NCI-H524 treated with DMSO at 0.1 percent for 48 hours (cell line): ENCODE measurements at regions not wholly inside any gene's neighbourhood (a gene's known extent, or its start where the extent isn't known, plus 50 kb on each side); places are given as distances from the start of the nearest gene placed in this dataset.

Source experiments
- DNase-seq: peaks from one replicate; lab custom pipeline; 2025; lab: John Stamatoyannopoulos, UW

DNA sequence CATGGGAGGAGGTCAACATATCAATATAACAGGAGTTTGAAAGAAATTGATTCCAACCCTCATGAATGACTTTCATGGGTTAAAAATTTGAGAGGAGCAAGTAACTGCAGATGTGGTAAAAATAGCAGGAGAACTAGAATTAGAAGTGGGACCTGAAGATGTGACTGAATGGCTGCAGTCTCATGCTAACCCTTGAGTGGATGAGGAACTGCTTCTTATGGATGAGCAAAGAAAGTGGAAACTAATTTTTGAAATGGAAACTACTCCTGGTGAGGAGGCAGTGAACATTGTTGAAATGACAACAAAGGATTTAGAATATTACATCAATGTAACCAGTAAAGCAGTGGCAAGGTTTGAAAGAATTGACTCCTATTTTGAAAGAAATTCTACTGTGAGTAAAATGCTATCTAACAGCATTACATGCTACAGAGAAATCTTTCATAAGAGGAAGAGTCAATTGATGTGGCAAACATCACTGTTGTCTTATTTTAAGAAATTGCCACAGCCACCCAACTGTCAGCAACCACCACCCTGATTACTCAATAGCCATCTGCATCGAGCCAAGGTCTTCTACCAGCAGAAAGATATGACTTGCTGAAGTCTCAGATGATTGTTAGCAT is 1683.2 kb downstream of the MAT2B start:
- no peak for DNase-seq

DNA sequence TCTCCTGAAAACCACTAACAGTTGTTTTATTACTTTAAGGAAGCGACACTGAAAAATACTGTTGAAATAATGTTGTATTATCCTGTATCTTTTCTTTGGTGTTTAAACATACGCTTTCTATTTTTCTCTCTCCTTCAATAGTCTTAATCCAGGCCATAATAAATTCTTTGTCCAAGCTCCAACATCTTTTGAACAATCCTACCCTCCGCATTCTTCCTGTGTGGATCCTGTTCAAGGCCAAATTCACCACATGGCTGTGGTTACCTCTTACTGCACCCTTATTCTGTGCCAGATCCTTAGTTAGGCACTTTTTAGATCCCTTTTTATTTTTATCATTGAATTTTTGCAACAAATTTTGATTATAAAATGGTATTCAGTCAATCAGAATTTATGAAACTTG is 1691.5 kb downstream of the MAT2B start:
- DNase-seq: no peak

DNA sequence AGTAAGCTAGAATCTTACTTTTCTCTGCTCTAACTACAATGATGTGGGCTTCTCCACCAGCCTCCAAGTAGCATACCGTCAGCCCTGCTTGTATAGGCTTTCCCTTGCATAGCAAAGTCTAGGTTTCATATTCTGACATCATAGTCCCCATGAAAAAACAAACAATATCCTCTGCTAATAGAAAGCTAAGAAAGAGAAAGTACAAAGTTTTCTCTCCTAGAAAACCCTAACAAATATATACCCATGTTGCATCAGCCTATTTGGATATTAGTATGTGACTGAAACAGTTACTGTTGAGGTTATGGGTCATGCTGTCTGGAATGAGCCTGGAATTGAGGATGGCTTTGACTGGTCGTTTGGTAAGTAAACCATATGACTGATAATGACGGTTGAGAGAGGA is 1696.0 kb downstream of the MAT2B start:
- no peak for DNase-seq

DNA sequence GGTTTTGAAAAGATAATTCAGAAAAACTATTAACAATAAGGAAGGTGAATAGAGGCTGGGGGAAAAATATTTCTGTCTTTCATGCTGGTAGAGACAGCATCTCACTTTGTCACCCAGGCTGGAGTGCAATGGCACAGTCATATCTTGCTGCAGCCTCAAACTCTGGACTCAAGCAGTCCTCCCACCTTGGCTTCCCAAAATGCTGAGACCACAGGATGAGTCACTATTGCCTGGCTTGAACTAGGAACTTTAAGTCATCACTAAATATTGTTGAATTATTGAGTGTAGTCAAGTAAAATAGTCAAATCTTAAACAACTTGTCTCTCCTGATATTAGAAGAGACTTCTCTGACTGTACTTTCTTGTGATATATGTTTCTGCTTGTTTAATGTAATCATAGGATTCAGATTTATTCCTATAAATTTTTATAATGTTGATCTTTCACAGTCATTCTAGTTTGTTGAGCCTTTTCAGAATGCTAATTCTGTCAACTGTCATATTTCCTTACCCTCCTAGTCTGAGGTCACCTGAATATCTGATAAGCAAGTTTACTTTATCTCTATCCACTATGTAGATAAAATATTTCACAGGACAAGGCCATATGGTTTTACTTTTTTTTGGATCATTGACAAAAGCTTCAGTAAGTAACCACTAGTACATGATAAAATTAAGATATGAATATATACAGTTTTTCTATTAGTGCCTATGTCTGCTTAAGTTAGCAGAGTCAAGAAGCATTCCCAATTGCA is 1696.5 kb downstream of the MAT2B start:
- no peak for DNase-seq

DNA sequence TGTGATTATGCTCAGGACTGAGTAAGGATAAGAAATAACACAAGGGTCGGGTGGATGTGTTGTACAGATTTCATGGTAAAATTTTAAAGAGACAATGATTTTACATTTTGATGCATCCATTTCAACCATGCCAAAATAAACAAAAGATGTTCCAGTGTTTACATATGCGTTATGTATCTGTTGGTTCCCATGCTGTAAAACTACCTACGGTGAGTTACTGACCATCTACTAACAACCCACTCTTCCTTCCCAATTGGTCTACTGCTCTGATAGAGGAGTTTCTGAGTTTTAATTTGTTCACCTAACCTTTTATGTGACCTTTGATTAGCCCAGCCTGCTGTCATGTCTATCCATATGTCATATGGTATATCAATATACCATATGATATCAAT is 1697.1 kb downstream of the MAT2B start:
- DNase-seq: no peak

DNA sequence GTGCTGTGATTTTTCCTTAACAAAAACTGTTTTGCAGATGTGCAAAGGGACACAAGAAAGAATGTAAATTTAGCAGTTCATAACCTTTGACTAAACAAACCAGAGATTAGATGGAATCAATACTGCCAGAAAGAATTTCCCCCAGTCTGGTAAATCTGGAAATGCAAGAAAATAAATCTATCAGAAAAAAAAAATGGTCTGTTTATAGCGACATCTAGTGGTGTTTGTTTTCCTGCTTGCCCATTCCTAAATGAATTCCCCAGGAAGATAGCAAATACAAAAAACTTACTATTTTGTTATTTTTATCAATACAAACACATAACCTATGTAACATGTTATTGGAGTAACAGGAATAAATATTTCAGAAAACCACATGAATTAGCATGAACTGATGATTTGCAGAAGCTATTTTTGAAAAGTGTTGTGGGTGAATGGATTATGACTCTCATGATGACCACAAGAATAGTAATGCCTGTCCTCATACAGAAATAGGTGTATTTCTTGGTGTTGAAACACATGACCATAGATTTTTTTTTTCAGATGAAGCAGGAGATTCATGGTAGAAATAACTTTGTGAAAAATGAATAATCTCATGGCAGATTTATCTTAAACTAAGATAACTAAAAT is 1703.8 kb downstream of the MAT2B start:
- DNase-seq: no peak

DNA sequence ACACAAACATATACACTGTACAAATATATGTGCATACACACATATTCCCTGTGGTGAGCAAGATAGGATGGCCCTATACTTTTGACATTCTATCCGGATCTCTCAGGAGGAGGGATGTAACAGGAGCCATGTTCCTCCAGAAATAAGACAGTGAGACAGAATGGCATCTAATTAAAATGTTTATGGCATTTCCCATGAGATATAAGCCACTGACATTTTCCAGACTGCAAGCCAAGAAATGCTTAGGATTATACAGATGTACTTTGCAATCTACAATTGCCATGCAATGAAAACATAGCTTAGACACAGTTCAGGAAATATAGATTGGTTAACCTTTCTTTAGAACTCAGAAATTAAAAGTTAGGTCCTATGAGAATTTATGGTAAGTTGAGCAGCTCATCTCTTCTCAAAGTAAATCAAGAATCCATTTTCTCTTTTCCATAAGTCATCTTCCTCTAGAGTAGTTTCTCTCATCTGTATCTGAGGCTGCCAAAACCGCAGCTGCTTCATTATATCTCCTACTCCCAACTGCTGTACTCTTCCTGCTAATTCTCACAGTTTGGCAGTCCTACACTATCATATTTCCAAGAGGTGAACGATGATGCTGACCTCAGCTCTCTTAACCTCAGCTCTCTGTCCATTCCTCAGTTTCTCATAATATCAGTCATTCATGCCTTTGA is 1719.1 kb downstream of the MAT2B start:
- no peak for DNase-seq

DNA sequence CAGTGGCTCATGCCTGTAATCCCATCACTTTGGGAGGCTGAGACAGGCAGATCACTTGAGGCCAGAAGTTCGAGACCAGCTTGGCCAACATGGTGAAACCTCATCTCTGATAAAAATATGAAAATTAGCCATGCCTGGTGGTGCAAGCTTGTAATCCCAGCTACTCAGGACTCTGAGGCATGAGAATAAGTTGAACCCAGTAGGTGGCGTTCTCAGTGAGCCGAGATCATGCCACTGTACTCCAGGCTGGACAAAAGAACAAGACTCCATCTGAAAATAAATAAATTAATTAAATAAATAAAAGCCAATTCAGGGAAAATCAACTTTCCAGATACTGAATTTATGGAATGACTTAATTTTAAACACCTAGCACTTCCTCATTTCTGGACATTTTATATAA is 1722.1 kb downstream of the MAT2B start:
- no peak for DNase-seq

DNA sequence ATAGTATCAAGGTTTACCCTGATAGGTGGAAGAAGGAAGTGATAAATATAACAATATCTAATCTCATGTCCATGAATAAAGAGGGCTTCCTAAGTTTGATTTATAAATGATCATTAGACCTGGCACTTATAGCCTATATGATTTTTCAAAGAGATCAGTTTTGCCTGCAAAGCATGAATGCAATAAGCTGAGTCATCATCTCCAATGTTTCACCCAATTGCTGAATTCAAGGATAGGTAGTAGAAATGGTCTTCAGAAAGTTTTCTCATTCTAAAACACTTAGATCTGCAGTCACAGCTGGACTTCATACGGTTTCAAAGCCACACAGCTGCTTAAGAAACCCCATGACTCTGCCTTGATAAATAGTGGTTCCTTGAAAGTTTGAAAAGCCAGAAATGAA is 1722.8 kb downstream of the MAT2B start:
- DNase-seq: no peak

DNA sequence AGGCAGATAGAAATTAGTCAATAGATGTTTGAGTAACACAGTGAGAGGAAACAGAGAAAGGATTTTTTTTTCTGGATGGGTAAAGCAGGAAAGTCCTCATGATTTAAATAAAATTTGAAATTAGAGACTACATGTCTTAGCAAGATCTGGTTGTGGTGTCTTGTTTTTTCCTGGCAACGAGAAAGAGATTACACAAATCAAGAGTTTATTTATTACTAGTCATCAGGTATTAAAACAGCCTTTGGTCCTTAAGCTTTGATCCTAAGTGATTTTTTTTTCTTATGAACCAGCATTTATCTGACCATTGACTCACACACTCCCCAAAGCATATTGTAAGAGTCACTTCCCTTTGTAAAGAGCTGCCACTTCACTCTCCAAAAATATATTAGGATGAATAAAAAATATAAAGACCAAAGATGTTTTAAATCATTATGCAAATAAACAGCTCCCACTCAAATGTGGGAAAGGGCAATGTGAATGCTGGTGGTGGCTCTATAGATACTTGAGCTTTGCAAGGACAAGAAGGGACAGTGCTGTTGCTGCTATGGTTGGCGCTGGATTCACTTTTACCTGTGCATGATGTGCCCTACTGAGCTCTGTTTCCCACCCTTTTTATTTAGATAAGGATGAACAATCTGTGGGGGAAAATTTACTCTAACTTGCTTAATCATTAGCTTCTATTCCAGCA is 1726.5 kb downstream of the MAT2B start:
- DNase-seq: no peak

DNA sequence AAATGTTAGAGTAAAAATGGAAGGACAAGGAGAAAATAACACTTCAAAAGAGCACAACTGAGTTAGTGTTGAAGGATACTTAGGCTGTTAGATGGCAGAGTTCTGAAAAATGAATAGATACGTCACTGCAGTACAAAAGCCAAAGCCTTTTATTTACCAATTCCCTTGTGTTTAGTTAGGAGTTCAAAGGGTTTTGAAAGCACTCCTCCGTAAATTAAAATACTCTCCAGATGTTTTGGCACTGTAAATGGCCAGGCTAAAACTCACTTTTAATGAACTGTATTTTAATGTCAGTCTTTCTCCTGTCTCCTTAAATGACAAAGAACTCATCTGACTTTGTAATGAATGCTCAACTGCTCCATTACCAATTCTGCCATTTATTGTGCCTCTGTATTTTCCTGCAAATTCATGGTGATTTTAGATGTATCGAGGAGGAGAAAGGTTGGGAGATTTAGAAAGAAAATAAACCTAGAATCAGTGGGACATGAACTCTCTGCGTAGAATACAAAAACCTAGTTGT is 1727.2 kb downstream of the MAT2B start:
- no peak for DNase-seq

DNA sequence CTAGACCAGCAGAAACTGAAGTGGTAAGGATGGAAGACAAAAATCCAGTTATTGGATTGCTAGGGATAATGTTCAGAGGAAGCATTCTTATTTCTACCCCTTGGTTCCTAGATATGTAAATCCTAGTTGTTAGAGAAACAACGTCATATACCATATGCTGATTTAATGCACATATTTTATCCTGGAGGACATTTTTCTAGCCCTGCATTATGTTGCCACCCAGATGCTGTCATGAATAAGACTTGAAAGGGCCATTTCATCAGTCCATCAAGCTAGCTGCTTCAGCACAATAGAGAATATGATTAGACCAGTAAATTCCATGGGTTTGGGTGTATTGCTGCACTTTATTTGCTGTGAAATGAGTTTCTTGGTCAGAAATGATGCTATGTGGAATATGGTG is 1736.4 kb downstream of the MAT2B start:
- no peak for DNase-seq

DNA sequence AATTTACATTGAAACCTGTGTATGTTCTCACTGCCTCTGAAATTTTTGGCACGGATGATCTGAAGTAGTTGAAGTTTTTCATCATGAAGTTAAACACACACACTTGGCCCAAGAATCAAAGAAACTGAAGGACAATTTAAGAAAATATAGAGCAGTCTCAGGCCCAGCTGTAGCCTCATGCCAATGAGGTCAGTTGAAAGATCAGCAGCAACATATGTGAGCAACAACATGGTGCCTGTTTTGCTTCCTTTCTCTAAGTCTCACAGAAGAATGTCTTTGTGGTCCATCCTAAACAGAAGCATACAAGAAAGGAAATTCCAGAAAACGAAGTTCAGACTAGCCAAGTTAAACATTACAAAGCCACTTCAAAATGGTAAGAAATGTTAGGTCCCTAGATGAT is 1737.2 kb downstream of the MAT2B start:
- DNase-seq: no peak

DNA sequence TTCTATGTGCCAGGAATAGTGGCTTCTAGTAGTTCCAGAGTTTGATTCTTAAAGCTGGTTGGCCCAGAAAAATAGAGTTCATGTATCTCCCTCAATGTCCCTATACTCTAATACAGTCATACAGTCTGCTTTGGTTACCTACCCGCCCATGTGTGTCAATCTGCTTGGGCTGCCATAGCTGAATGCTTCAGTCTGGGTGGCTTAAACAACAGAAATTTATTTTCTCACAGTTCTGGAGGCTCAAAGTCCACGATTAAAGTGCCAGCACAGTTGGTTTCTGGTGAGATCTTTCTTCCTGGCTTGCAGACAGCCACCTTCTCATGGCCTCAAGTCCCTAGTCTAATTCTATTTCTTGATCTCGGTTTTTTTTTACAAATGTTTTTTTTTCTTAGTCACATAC is 1739.0 kb downstream of the MAT2B start:
- DNase-seq: no peak

DNA sequence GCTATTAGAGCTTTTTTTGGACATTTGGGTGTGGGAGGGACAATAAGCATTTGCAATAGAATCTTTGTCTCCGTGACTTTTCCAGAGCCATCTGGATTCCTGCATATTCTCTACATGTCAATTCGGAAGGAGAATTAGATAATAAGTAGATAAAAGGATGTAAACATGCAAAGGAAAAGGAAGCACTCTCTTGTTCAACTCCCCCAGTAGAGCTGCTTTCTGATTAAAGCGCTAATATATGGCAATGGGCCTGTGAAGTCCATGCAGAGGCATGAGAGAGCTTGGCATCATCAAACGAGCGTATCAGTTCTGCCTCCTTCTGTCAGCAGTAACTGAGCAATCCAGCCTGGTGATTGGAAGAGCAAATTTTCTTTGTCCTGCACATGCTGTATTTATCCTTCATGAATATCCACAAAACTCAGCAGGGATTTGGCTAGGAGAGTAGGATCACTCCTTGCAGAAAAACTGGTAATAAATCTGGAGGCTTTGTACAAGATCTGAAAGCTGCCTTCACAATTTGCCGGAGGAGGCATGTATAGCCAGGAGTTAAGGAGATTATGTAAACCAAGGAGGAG is 1752.9 kb downstream of the MAT2B start:
- no peak for DNase-seq

DNA sequence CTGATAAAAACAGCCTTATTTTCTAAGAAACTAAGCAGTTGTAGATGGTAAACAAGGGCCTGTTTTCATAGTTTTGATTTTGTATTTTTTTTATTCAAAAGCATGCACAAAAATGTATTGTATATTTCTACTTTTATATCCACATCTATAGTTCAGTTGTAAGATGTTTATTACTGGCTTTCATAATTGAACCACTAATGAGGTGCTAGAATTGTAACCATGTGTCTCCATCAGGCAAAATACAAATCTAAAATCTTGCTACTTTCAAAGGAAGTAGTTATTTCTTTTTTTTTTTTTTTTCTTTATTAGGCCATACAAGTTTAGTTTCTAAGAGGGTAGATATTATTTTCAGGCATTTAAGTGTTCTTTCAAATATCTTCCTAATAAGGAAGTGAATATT is 1755.0 kb downstream of the MAT2B start:
- DNase-seq: no peak

DNA sequence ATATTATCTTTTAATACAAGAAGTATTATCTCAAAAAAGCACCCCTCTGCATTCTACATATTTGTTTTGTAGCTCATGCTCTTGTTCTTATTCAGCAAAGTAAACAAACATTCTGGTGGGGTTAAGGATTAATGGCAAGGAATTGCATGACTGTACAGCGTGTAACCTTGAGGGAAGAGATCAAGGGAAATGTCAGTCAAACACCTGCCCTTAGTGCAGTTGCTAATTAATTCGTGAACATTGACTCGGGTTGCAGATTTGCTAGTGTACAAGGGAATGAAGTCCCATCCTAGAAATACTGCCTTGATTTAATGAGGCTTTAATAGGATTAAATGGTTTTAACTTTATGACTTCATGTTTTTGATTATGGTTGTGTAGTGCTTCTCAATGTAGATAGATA is 1758.1 kb downstream of the MAT2B start:
- DNase-seq: peak; percentile 12

DNA sequence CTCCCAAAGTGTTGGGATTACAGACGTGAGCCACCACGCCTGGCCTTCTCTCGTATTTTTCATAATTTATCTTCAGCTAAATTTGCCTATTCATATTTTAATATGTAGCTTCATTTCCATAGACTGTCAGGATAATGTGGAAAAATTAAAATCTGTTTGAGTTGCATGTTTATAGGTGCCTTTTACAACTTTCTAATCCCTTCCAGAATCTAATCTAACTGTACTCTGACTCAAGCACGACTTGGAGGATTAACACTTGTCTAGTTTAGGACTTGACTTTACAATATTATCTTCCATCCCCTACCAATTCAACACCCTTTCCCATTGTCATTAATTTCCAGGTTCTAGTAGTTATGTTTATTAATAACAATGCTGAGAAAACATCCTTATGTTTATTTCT is 1761.5 kb downstream of the MAT2B start:
- no peak for DNase-seq

DNA sequence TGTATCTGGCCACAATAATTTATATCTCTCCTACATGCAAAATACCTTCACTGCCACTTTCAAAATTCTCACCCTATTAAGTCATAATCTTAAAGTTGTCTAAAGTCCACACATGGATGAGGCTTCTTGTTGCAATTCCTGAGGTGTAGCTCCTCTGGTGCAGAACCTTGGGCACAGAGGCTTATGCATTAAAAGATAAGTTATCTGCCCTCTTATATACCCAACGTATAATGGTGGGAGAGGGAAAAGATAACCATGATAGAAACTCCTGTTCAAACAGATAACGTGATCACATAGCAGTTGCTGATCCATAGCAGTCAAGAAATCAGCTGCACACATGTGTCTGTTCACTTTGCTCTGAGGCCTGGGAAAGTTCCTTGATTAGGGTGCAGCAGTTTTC is 1767.0 kb downstream of the MAT2B start:
- DNase-seq: no peak

DNA sequence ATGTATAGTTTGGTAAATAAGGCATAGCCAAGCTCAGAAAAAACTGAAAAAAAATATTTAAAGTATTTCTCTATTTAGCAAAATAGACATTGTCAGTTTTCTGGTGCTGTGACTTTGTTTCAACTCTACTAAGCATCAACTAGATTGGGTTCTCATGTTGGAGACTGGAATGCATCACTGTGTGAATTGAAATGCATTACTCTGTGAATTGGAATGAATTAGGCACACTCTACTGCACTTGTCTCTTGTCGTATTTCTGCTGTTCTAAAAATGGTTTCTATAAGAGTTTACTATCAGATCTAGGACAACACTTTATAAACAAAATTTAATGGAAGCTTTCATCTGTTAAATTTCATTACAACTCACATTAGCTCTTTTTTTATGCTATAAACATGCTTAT is 1772.2 kb downstream of the MAT2B start:
- no peak for DNase-seq

DNA sequence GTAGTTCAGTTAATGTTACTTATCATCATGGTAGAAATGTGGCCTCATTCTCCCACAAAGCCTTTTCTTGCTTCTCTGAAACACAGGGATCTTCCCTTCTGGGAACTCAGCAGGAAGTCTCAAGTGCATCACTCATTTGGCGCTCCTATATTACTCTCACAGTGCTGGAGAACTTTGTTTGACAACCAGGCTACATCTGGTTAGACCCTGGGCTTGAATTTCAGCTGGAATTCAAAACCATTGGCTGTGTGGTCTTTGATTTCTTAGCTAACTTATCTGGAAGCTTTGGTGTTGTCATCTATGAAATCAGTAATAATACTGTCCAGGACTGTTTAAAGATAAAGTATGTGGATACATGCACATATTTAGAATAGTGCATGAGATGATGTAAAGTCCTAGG is 1777.1 kb downstream of the MAT2B start:
- DNase-seq: no peak

DNA sequence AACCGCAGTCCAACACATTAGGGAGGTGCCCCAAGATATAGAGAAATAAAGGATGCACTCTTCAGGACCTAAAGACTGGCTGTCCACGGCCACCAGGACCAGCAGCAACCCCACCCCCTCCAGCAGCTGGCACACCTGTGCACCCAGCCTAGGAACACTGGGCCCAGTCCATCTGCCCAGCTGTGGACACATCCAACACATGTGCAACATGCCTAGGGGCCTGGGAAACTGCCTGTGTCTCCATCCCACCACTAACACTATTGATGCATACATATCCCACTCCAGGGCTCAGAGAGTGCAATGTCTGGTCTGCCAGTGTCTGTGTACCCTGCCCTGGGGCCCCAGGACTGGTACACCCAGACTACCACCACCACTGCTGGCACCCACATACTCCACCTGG is 1781.3 kb downstream of the MAT2B start:
- DNase-seq: no peak
